Memory B cell (primary cell): ENCODE measurements at regions not wholly inside any gene's neighbourhood (a gene's known extent, or its start where the extent isn't known, plus 50 kb on each side); places are given as distances from the start of the nearest gene placed in this dataset.

ENCODE experiments used
- ATAC-seq: fragments of 150-1000 bp; cut with Tn5 transposase; 2 replicates; pipeline ENCODE4 v1.10.0; 2021; ENCODE audit warnings: low read depth, mild to moderate bottlenecking, moderate library complexity
- DNase-seq, 2 donors: peaks; one replicate each; pipeline ENCODE4 v3.0.0; 2022; ENCODE audit warnings: low spot score in 2 of 2
- H3K27ac Mint-ChIP-seq: one replicate; pipeline ENCODE4 v1.8.0; 2022; ENCODE audit warnings: mild to moderate bottlenecking, moderate library complexity, mixed read lengths
- H3K27me3 Mint-ChIP-seq: one replicate; pipeline ENCODE4 v1.8.0; 2022; ENCODE audit warnings: mixed read lengths
- H3K36me3 Mint-ChIP-seq: one replicate; pipeline ENCODE4 v1.8.0; 2022; ENCODE audit warnings: mild to moderate bottlenecking, mixed read lengths
- H3K4me1 Mint-ChIP-seq: one replicate; pipeline ENCODE4 v1.8.0; 2022; ENCODE audit warnings: mixed read lengths
- H3K4me3 Mint-ChIP-seq: one replicate; pipeline ENCODE4 v1.8.0; 2022; ENCODE audit warnings: mild to moderate bottlenecking, moderate library complexity, mixed read lengths
- H3K9me3 Mint-ChIP-seq: one replicate; pipeline ENCODE4 v1.8.0; 2022; ENCODE audit warnings: mixed read lengths

- no peaks in the 10 kb centered on the region for H3K27me3 Mint-ChIP-seq
- ATAC-seq (no peak), DNase-seq (no peak)
- no peak overlapping the region for H3K4me3 Mint-ChIP-seq
- H3K27ac Mint-ChIP-seq: no peak overlapping the region
- peaks cover 5% of the 10 kb centered on the region for H3K9me3 Mint-ChIP-seq
- no peaks in the 10 kb centered on the region for H3K36me3 Mint-ChIP-seq
- no peaks in the 10 kb centered on the region for H3K4me1 Mint-ChIP-seq
Measured at GRCh38 chr1:106773206-106773605, 283.3 kb upstream of the PRMT6 start.

GRCh38 chr1:106780066-106780465 is 276.4 kb upstream of the PRMT6 start:
- H3K36me3 Mint-ChIP-seq: no peaks in the 10 kb centered on the region
- no peak overlapping the region for H3K27ac Mint-ChIP-seq
- H3K4me1 Mint-ChIP-seq: no peaks in the 10 kb centered on the region
- ATAC-seq (no peak), DNase-seq (no peak)
- no peak overlapping the region for H3K4me3 Mint-ChIP-seq
- H3K27me3 Mint-ChIP-seq: peaks cover 3% of the 10 kb centered on the region
- peaks cover 5% of the 10 kb centered on the region for H3K9me3 Mint-ChIP-seq

DNA sequence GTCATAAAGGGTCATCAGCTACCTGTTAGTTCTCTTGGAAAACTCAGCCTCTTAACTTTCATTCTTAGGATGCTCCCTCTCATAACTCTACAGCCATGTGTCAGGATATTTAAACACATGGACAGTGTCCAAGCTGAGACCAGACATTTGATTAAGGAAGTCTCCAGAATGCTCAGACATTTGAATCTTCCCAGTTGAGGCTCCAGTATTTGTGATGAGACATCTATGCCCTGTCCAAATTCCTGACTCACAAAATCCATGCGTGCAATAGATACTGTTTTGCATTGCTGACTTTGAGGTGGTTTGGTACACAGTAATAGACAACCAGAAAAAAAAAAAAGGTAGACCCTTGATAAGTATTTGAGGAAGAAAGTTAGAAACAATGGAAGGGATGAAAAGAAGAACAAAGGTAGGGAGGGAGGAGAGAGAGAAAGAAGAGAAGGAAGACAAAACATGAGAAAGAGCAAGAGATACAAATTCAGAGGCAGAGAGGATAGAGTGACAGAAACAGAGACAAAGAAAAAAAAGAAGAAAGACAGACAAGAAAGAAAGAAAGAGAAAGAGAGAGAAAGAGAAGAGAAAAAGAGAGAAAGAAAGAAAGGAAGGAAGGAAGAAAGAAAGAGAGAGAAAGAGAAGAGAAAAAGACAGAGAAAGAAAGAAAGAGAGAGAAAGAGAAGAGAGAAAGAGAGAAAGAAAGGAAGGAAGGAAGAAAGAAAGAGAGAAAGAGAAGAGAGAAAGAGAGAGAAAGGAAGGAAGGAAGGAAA is 275.5 kb upstream of the PRMT6 start:
- no peak for ATAC-seq
- Mint-ChIP-seq H3K27ac (no peak overlapping the region), H3K4me1 (no peaks in the 10 kb centered on the region), H3K36me3 (no peaks in the 10 kb centered on the region), H3K27me3 (peaks cover 3% of the 10 kb centered on the region), H3K9me3 (peaks cover 4% of the 10 kb centered on the region), H3K4me3 (no peak overlapping the region)
- DNase-seq: no peak

GRCh38 chr1:106785176-106785575 is 271.3 kb upstream of the PRMT6 start:
- H3K27ac Mint-ChIP-seq: no peak overlapping the region
- ATAC-seq (no peak), DNase-seq (no peak)
- no peak overlapping the region for H3K4me3 Mint-ChIP-seq
- H3K36me3 Mint-ChIP-seq: no peaks in the 10 kb centered on the region
- H3K9me3 Mint-ChIP-seq: peaks cover 4% of the 10 kb centered on the region
- peaks cover 4% of the 10 kb centered on the region for H3K27me3 Mint-ChIP-seq
- no peaks in the 10 kb centered on the region for H3K4me1 Mint-ChIP-seq

DNA sequence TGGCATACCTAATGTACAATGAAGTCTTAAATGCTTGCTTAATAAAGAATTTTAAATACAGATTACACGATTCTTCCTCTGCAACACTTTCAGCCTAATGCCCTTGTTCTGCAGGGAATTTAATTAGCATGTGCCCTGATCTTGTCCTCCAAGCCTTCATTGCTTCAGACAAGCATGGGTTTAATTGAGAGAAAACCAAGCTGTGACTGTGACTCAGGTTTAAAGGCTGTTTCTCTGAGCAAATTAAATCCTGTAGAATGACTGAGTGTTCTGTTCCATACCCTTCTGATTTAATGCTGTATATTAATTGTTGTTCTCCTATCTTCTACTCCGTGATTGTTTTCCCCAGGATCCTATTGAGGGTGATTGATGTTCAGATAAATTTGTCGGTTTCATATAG is 269.0 kb upstream of the PRMT6 start:
- H3K27ac Mint-ChIP-seq: no peak overlapping the region
- no peak for ATAC-seq
- no peak overlapping the region for H3K4me3 Mint-ChIP-seq
- peaks cover 2% of the 10 kb centered on the region for H3K9me3 Mint-ChIP-seq
- H3K36me3 Mint-ChIP-seq: no peaks in the 10 kb centered on the region
- peaks cover 1% of the 10 kb centered on the region for H3K27me3 Mint-ChIP-seq
- H3K4me1 Mint-ChIP-seq: no peaks in the 10 kb centered on the region
- DNase-seq: no peak

- Mint-ChIP-seq H3K27me3 (peaks cover 1% of the 10 kb centered on the region), H3K4me1 (no peaks in the 10 kb centered on the region), H3K9me3 (peaks cover 2% of the 10 kb centered on the region), H3K4me3 (no peak overlapping the region), H3K36me3 (no peaks in the 10 kb centered on the region), H3K27ac (no peak overlapping the region)
- no peak for DNase-seq
- ATAC-seq: no peak
Measured at GRCh38 chr1:106789686-106790085, 266.8 kb upstream of the PRMT6 start.

- no peaks in the 10 kb centered on the region for H3K36me3 Mint-ChIP-seq
- peaks cover 1% of the 10 kb centered on the region for H3K27me3 Mint-ChIP-seq
- no peak for DNase-seq
- H3K4me1 Mint-ChIP-seq: no peaks in the 10 kb centered on the region
- H3K4me3 Mint-ChIP-seq: no peak overlapping the region
- H3K9me3 Mint-ChIP-seq: peaks cover 2% of the 10 kb centered on the region
- no peak overlapping the region for H3K27ac Mint-ChIP-seq
- ATAC-seq: no peak
Measured at GRCh38 chr1:106791041-106791440, 265.4 kb upstream of the PRMT6 start.

DNA sequence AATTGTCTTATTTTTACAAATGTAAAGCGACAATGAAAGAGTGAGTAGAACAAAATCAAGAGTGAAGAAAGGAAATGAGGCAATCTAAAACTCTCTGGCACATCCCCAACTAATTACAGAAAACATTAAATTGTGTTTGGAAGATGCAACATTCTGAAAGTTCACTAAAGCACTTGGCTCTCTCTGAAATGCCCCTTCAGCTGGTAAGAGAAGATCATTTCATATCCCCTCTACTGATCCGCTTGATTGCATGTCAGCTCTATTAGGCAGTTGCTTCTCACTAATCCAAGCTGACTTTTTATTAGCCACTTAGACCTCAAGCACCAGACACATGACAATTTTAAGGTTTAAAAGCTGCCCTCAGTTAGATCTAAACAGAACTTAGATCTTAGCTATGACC is 262.8 kb upstream of the PRMT6 start:
- H3K27ac Mint-ChIP-seq: no peak overlapping the region
- DNase-seq (no peak), ATAC-seq (no peak)
- no peaks in the 10 kb centered on the region for H3K9me3 Mint-ChIP-seq
- H3K36me3 Mint-ChIP-seq: no peaks in the 10 kb centered on the region
- no peaks in the 10 kb centered on the region for H3K4me1 Mint-ChIP-seq
- H3K4me3 Mint-ChIP-seq: no peak overlapping the region
- H3K27me3 Mint-ChIP-seq: no peaks in the 10 kb centered on the region

DNA sequence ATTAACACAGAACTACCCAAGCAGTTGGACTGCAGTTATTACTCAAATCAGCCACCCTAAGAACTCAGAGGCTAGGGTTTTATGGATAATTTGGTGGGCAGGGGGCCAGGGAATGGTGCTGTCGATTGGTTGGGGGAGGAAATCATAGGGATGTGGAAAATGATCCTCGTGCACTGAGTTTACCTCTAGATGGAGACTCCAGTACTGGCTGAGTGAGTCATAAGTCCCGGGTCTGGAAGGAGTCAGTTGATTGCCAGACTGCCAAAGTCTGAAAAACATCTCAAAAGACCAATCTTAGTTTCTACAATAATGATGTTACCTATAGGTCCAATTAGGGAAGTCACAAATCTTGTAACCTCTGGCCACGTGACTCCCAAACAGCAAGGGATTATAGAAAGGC is 257.5 kb upstream of the PRMT6 start:
- Mint-ChIP-seq H3K4me3 (no peak overlapping the region), H3K36me3 (no peaks in the 10 kb centered on the region), H3K4me1 (no peaks in the 10 kb centered on the region), H3K27ac (no peak overlapping the region), H3K27me3 (peaks cover 7% of the 10 kb centered on the region), H3K9me3 (peaks cover 5% of the 10 kb centered on the region)
- no peak for ATAC-seq
- no peak for DNase-seq

- no peak overlapping the region for H3K27ac Mint-ChIP-seq
- no peak overlapping the region for H3K4me3 Mint-ChIP-seq
- H3K9me3 Mint-ChIP-seq: peaks cover 5% of the 10 kb centered on the region
- ATAC-seq (no peak), DNase-seq (no peak)
- H3K4me1 Mint-ChIP-seq: no peaks in the 10 kb centered on the region
- H3K36me3 Mint-ChIP-seq: no peaks in the 10 kb centered on the region
- peaks cover 7% of the 10 kb centered on the region for H3K27me3 Mint-ChIP-seq
Measured at GRCh38 chr1:106802181-106802580, 254.3 kb upstream of the PRMT6 start.

GRCh38 chr1:106814418-106814817 is 242.1 kb upstream of the PRMT6 start:
- no peak overlapping the region for H3K27ac Mint-ChIP-seq
- no peaks in the 10 kb centered on the region for H3K4me1 Mint-ChIP-seq
- H3K27me3 Mint-ChIP-seq: no peaks in the 10 kb centered on the region
- H3K4me3 Mint-ChIP-seq: no peak overlapping the region
- ATAC-seq (no peak), DNase-seq (no peak)
- no peaks in the 10 kb centered on the region for H3K36me3 Mint-ChIP-seq
- H3K9me3 Mint-ChIP-seq: peaks cover 4% of the 10 kb centered on the region

DNA sequence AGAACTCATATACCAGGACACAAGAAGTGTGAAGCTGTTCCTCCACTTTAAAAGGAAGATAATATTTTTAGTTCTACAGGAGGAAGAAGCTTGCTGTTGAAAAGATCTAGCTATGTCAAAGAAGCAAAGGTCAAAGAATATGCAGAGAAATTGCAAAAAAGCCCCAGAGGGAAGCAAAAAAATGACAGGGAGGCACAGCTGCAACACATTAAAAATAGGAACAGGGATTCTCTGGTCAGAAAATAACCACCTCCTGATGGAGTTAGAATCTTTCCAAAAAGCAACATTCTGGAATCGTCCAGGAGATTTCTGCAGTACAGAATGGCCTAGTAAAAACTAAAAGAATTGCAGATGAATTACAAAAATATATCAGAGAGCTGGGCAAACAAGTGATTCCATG is 238.9 kb upstream of the PRMT6 start:
- Mint-ChIP-seq H3K9me3 (peaks cover 1% of the 10 kb centered on the region), H3K27ac (no peak overlapping the region), H3K36me3 (no peaks in the 10 kb centered on the region), H3K4me3 (no peak overlapping the region), H3K27me3 (no peaks in the 10 kb centered on the region), H3K4me1 (no peaks in the 10 kb centered on the region)
- DNase-seq (no peak), ATAC-seq (no peak)

DNA sequence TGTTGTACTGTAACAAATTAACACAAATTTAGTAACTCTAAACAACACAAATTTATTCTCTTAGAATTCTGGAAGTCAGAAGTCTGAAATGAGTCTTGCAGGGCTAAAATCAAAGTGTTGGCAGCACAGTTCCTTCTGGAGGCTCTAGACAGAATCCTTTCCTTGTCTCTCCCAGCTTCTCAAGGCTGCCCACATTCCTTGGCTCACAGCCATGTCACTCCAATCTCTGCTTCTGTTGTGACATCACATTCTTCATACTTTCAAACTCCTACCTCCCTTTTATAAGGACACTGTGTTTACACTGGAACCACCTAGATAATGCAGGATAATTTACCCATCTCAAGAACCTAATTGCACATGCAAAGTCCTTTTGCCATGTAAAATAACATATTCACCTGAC is 225.0 kb upstream of the PRMT6 start:
- H3K4me1 Mint-ChIP-seq: no peaks in the 10 kb centered on the region
- ATAC-seq (no peak), DNase-seq (no peak)
- H3K27me3 Mint-ChIP-seq: peaks cover 1% of the 10 kb centered on the region
- H3K36me3 Mint-ChIP-seq: no peaks in the 10 kb centered on the region
- H3K4me3 Mint-ChIP-seq: no peak overlapping the region
- H3K27ac Mint-ChIP-seq: no peak overlapping the region
- peaks cover 2% of the 10 kb centered on the region for H3K9me3 Mint-ChIP-seq

DNA sequence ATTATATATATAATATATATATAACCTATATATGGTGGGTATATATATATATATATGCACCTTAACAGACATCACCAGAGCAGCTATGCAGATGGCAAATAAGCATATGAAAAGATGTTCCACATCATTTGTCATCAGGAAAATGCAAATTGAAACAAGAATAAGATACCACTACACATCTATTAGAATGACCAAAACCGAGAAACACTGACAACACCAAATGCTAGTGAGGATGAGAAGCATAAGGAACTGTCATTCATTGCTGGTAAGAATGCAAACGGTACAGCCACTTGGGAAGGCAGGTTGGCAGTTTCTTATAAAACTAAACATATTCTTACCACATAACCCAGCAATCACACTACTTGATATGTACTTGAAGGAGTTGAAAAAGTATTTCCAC is 219.8 kb upstream of the PRMT6 start:
- no peaks in the 10 kb centered on the region for H3K9me3 Mint-ChIP-seq
- no peak for ATAC-seq
- H3K36me3 Mint-ChIP-seq: no peaks in the 10 kb centered on the region
- DNase-seq: no peak
- H3K4me3 Mint-ChIP-seq: no peak overlapping the region
- H3K27ac Mint-ChIP-seq: no peak overlapping the region
- peaks cover 3% of the 10 kb centered on the region for H3K27me3 Mint-ChIP-seq
- H3K4me1 Mint-ChIP-seq: no peaks in the 10 kb centered on the region

GRCh38 chr1:106843518-106843917 is 213.0 kb upstream of the PRMT6 start:
- H3K27me3 Mint-ChIP-seq: peaks cover 8% of the 10 kb centered on the region
- no peak overlapping the region for H3K27ac Mint-ChIP-seq
- no peaks in the 10 kb centered on the region for H3K9me3 Mint-ChIP-seq
- no peak for DNase-seq
- no peaks in the 10 kb centered on the region for H3K4me1 Mint-ChIP-seq
- no peaks in the 10 kb centered on the region for H3K36me3 Mint-ChIP-seq
- no peak for ATAC-seq
- no peak overlapping the region for H3K4me3 Mint-ChIP-seq
